HL-60 (cell line): ENCODE measurements at regions not wholly inside any gene's neighbourhood (a gene's known extent, or its start where the extent isn't known, plus 50 kb on each side); places are given as distances from the start of the nearest gene placed in this dataset.

Experiments
- DNase-seq, 2 experiments: peaks; one replicate each; pipeline ENCODE4 v3.0.0-alpha.2; 2010 to 2020; ENCODE audit warnings: low read depth in 1 of 2, low spot score in 1 of 2
- H3K27ac ChIP-seq: fragments of 250-450 bp; sonication (Bioruptor Pico); replicated peaks from 2 replicates; pipeline ENCODE4 v1.5.1; 2020; ENCODE audit warnings: mild to moderate bottlenecking, moderate library complexity
- H3K27me3 ChIP-seq: fragments of 250-450 bp; sonication (Bioruptor Pico); 2 replicates; pipeline ENCODE4 v1.5.1; 2021; ENCODE audit warnings: mild to moderate bottlenecking, moderate library complexity; ENCODE audit not compliant: insufficient read depth, poor library complexity, severe bottlenecking
- H3K4me3 ChIP-seq: replicated peaks from 2 replicates; pipeline ENCODE4 v1.5.1; 2011; ENCODE audit warnings: mild to moderate bottlenecking, control low read depth, low read length; ENCODE audit not compliant: insufficient read depth
- CTCF ChIP-seq: IDR thresholded peaks from one replicate; pipeline ENCODE4 v1.5.1; 2011; ENCODE audit warnings: low read length, control low read depth, inconsistent platforms; ENCODE audit not compliant: insufficient read depth
- GABPA ChIP-seq: IDR thresholded peaks from 2 replicates; pipeline ENCODE4 v1.6.1; 2012; ENCODE audit warnings: low read depth
- POLR2AphosphoS5 ChIP-seq: IDR thresholded peaks from 2 replicates; pipeline ENCODE4 v1.6.1; 2012; ENCODE audit warnings: low read depth
- REST ChIP-seq: IDR thresholded peaks from 2 replicates; pipeline ENCODE4 v1.6.1; 2012; ENCODE audit warnings: low read depth; ENCODE audit not compliant: insufficient replicate concordance
- SPI1 ChIP-seq: IDR thresholded peaks from 2 replicates; pipeline ENCODE4 v1.6.1; 2012; ENCODE audit warnings: low read depth, mild to moderate bottlenecking, borderline replicate concordance

- Histone ChIP-seq H3K27me3 (peaks cover 15% of the 10 kb centered on the region), H3K27ac (no peak overlapping the region), H3K4me3 (no peak overlapping the region)
- TF ChIP-seq SPI1 (no peak), REST (no peak), CTCF (no peak), GABPA (no peak), POLR2AphosphoS5 (no peak)
- no peak for DNase-seq
These were observed 74.4 kb upstream of the FBRSL1 start for GRCh38 chr12:132415327-132416120.

- H3K27me3 ChIP-seq = peaks cover 15% of the 10 kb centered on the region
- DNase-seq = peak; percentile 64 to 79
- H3K4me3 ChIP-seq = no peak overlapping the region
- TF ChIP-seq REST (no peak), CTCF (peak; percentile 77), GABPA (no peak)
- no peak overlapping the region for H3K27ac ChIP-seq
These were observed 75.2 kb upstream of the FBRSL1 start for GRCh38 chr12:132414634-132415326.

- TF ChIP-seq CTCF = no peak
- TF ChIP-seq GABPA = no peak
- no peak for TF ChIP-seq REST
- no peak for TF ChIP-seq POLR2AphosphoS5
- no peak for TF ChIP-seq SPI1
- Histone ChIP-seq H3K27ac (no peak overlapping the region), H3K4me3 (no peak overlapping the region), H3K27me3 (peaks cover 14% of the 10 kb centered on the region)
- DNase-seq = no peak
These were observed 75.9 kb upstream of the FBRSL1 start for GRCh38 chr12:132413931-132414588.
